ENCODE measurements at regions not wholly inside any gene's neighbourhood (a gene's known extent, or its start where the extent isn't known, plus 50 kb on each side); places are given as distances from the start of the nearest gene placed in this dataset.

DNA sequence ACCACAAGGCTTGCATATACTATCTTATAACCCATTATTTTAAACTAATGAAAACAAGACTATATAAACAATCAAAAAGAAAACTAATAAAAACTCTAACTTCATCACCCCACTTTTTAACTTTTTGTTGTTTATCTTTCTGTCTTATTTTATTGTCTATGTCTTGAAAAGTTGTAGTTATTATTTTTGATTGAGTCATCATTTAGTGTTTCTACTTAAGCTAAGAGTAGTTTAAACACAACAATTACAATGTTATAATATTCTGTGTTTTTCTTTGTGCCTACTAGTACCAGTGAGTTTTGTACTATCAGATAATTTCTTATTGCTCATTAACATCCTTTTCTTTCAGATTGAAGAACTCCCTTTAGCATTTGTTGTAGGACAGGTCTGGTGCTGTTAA, 318.7 kb upstream of the ATP5MC3 start:
- Mint-ChIP-seq H3K4me3 (no peak overlapping the region), H3K4me1 (no peaks in the 10 kb centered on the region), H3K9me3 (no peaks in the 10 kb centered on the region), H3K27ac (no peak overlapping the region), H3K27me3 (ENCODE audit: insufficient read depth) (peaks cover 2% of the 10 kb centered on the region), H3K36me3 (ENCODE audit: low read depth) (no peaks in the 10 kb centered on the region)
- no peaks in the 10 kb centered on the region for H3K9me3 ChIP-seq (ENCODE audit: control insufficient read depth, low read length)
- H3K9ac ChIP-seq (ENCODE audit: extremely low read depth, low read length, poor library complexity, severe bottlenecking) = no peak overlapping the region
- H3K27ac ChIP-seq (ENCODE audit: low read depth, low read length) = no peak overlapping the region
- TF ChIP-seq, protein P1, sequence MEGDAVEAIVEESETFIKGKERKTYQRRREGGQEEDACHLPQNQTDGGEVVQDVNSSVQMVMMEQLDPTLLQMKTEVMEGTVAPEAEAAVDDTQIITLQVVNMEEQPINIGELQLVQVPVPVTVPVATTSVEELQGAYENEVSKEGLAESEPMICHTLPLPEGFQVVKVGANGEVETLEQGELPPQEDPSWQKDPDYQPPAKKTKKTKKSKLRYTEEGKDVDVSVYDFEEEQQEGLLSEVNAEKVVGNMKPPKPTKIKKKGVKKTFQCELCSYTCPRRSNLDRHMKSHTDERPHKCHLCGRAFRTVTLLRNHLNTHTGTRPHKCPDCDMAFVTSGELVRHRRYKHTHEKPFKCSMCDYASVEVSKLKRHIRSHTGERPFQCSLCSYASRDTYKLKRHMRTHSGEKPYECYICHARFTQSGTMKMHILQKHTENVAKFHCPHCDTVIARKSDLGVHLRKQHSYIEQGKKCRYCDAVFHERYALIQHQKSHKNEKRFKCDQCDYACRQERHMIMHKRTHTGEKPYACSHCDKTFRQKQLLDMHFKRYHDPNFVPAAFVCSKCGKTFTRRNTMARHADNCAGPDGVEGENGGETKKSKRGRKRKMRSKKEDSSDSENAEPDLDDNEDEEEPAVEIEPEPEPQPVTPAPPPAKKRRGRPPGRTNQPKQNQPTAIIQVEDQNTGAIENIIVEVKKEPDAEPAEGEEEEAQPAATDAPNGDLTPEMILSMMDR (conservative IDR thresholded peaks at IDR 0.05) = no peak
- H3K4me3 ChIP-seq (ENCODE audit: low read length) = no peak overlapping the region
- no peaks in the 10 kb centered on the region for H3K4me1 ChIP-seq (ENCODE audit: control insufficient read depth, insufficient read depth, low read length)
- no peaks in the 10 kb centered on the region for H3K27me3 ChIP-seq (ENCODE audit: control insufficient read depth, insufficient read depth, low read length, poor library complexity, severe bottlenecking)
- no peak for DNase-seq
- H3K36me3 ChIP-seq (ENCODE audit: control insufficient read depth, insufficient read depth, low read length) = no peaks in the 10 kb centered on the region

DNA sequence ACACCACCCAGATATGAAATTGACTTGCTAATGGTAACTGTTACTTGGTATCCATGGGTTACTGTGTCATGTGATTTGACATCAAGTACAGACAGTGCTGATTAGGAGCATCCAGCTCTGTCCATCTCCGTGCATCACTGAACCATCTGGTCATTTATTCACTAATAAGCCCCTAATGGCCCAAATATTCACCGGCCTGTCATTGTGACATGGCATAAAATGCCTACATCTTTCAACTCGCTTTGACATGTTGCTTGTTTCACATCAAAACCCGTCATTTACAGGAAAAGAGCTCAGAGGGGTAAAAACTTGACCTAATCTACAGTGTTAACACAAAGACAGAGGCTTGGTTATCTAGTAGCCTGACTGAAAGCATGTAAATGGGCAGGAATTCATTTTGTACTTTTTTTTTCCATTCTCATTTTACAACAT, 308.9 kb upstream of the ATP5MC3 start:
- no peaks in the 10 kb centered on the region for H3K27me3 Mint-ChIP-seq (ENCODE audit: insufficient read depth)
- no peaks in the 10 kb centered on the region for H3K36me3 ChIP-seq (ENCODE audit: control insufficient read depth, insufficient read depth, low read length)
- no peaks in the 10 kb centered on the region for H3K9me3 ChIP-seq (ENCODE audit: control insufficient read depth, low read length)
- H3K4me1 ChIP-seq (ENCODE audit: control insufficient read depth, insufficient read depth, low read length) = no peaks in the 10 kb centered on the region
- no peaks in the 10 kb centered on the region for H3K36me3 Mint-ChIP-seq (ENCODE audit: low read depth)
- H3K9me3 Mint-ChIP-seq = peaks cover 10% of the 10 kb centered on the region
- no peak overlapping the region for H3K4me3 ChIP-seq (ENCODE audit: low read length)
- no peak overlapping the region for H3K27ac Mint-ChIP-seq
- H3K4me3 Mint-ChIP-seq = no peak overlapping the region
- H3K4me1 Mint-ChIP-seq = no peaks in the 10 kb centered on the region
- TF ChIP-seq, protein P1 (conservative IDR thresholded peaks at IDR 0.05) = no peak
- H3K27me3 ChIP-seq (ENCODE audit: control insufficient read depth, insufficient read depth, low read length, poor library complexity, severe bottlenecking) = no peaks in the 10 kb centered on the region
- no peak overlapping the region for H3K27ac ChIP-seq (ENCODE audit: low read depth, low read length)
- 84 to 91% methylated on average over 4 of the region's 4 CpGs for WGBS, 2 experiments (ENCODE audit: insufficient coverage in 1 of 2, insufficient read length in 1 of 2)
- no peak overlapping the region for H3K9ac ChIP-seq (ENCODE audit: extremely low read depth, low read length, poor library complexity, severe bottlenecking)
- DNase-seq = no peak

DNA sequence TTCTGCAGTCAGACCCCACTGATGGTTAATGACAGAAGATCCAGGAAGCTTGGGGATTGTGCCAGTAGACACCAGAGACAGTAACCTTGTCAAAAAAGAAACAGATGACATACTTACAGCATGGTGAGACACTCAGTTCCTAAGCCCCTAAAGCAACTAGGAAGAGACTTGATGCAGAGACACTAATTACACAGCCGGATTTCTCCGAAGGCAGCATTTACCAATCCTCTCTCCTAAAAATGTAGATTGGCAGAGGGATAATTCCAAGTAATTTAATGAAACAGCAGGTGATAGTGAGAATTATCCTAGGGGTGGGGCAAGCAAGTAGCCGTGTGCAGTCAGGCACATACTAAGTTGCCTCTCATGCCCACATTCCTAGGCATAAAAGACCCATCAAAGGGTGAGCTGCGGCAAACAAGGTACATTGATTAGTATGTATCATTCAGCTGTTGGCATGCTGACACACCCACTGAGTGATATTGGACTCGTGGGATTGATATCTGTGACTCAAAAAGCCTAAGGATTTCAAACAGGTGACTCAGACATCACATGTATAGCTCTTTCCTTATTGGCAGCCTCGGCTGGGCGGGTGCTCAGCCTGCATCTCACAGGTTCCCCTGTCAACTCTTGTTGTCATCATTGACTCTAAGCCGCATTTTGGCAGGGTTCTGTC, 296.7 kb upstream of the ATP5MC3 start:
- TF ChIP-seq, protein P1 (conservative IDR thresholded peaks at IDR 0.05) = no peak
- Histone ChIP-seq H3K4me1 (ENCODE audit: control insufficient read depth, insufficient read depth, low read length) (peaks cover 5% of the 10 kb centered on the region), H3K27me3 (ENCODE audit: control insufficient read depth, insufficient read depth, low read length, poor library complexity, severe bottlenecking) (no peaks in the 10 kb centered on the region), H3K4me3 (ENCODE audit: low read length) (no peak overlapping the region), H3K9ac (ENCODE audit: extremely low read depth, low read length, poor library complexity, severe bottlenecking) (no peak overlapping the region), H3K27ac (ENCODE audit: low read depth, low read length) (no peak overlapping the region), H3K36me3 (ENCODE audit: control insufficient read depth, insufficient read depth, low read length) (no peaks in the 10 kb centered on the region), H3K9me3 (ENCODE audit: control insufficient read depth, low read length) (no peaks in the 10 kb centered on the region)
- peaks cover 3% of the 10 kb centered on the region for H3K27me3 Mint-ChIP-seq (ENCODE audit: insufficient read depth)
- H3K4me3 Mint-ChIP-seq = no peak overlapping the region
- no peak for DNase-seq
- 91 to 92% methylated on average over 7 to 8 of the region's 8 CpGs for WGBS, 2 experiments (ENCODE audit: insufficient coverage in 1 of 2, insufficient read length in 1 of 2)
- peaks cover 14% of the 10 kb centered on the region for H3K4me1 Mint-ChIP-seq
- H3K27ac Mint-ChIP-seq = no peak overlapping the region
- no peaks in the 10 kb centered on the region for H3K36me3 Mint-ChIP-seq (ENCODE audit: low read depth)
- no peaks in the 10 kb centered on the region for H3K9me3 Mint-ChIP-seq

All from endodermal cell (in vitro differentiated cells).